GM12878 (cell line): ENCODE measurements at regions not wholly inside any gene's neighbourhood (a gene's known extent, or its start where the extent isn't known, plus 50 kb on each side); places are given as distances from the start of the nearest gene placed in this dataset.

Experiments
- ATAC-seq: fragments of 200-7000 bp; cut with Tn5 transposase; 3 replicates; pipeline ENCODE4 v1.9.1; 2020; ENCODE audit warnings: mild to moderate bottlenecking, moderate library complexity
- BruUV-seq: library from RNA; stranded (reverse); fragments of 400-500 nt; replicated peaks from 2 replicates; lab custom pipeline; 2021; lab: Mats Ljungman, UMichigan
- CTCF ChIA-PET: fragments of 300-600 bp; sonication (Branson Sonifier 250); formaldehyde crosslinking; extraction: SDS; loops from one replicate; lab custom pipeline; 2021; ENCODE audit warnings: inconsistent platforms; lab: Yijun Ruan, JAX
- POLR2A ChIA-PET: fragments of 350-600 bp; formaldehyde crosslinking; extraction: SDS; loops from one replicate; lab custom pipeline; 2021; ENCODE audit warnings: inconsistent platforms; lab: Charles Lee
- RAD21 ChIA-PET: fragments of 300-600 bp; sonication (Branson Sonifier 250); formaldehyde crosslinking; loops from one replicate; lab custom pipeline; 2023; ENCODE audit warnings: antibody characterized with exemption; ENCODE audit not compliant: unreplicated experiment; lab: Charles Lee
- SMC1A ChIA-PET: fragments of 300-600 bp; sonication (Branson Sonifier 250); formaldehyde crosslinking; loops from one replicate; lab custom pipeline; 2023; ENCODE audit not compliant: unreplicated experiment, uncharacterized antibody; lab: Charles Lee
- DNase-seq: peaks from one replicate; pipeline ENCODE4 v3.0.0-alpha.2; 2011; ENCODE audit warnings: low read depth, low spot score
- FAIRE-seq: peaks from 3 replicates; lab custom pipeline; 2011; peaks lifted over from hg19 to GRCh38; lab: Jason Lieb, UNC
- H2AFZ ChIP-seq: 2 replicates; pipeline ENCODE4 v1.6.0; 2011; ENCODE audit warnings: low read depth, low read length, control low read depth; ENCODE audit not compliant: control insufficient read depth
- H3K27ac ChIP-seq: 2 replicates; pipeline ENCODE4 v1.5.1; 2011; ENCODE audit warnings: control low read depth; ENCODE audit not compliant: control insufficient read depth, insufficient read depth
- H3K27me3 ChIP-seq, 2 experiments: replicated peaks in 1 of 2; 2 replicates each; pipeline versions ENCODE4 v1.6.0 to v1.6.1; 2011; ENCODE audit warnings: low read length in 1 of 2; ENCODE audit not compliant: control insufficient read depth in 2 of 2, insufficient read depth in 2 of 2
- H3K36me3 ChIP-seq, 2 experiments: 2 replicates each; pipeline ENCODE4 v1.5.1; 2011; ENCODE audit warnings: low read length in 1 of 2; ENCODE audit not compliant: control insufficient read depth in 2 of 2, insufficient read depth in 2 of 2
- H3K4me1 ChIP-seq: 2 replicates; pipeline ENCODE4 v1.6.1; 2011; ENCODE audit warnings: mild to moderate bottlenecking, low read length, moderate library complexity, mixed read lengths; ENCODE audit not compliant: control insufficient read depth, insufficient read depth
- H3K4me2 ChIP-seq: 2 replicates; pipeline ENCODE4 v1.6.0; 2011; ENCODE audit warnings: control low read depth; ENCODE audit not compliant: control insufficient read depth, insufficient read depth
- H3K4me3 ChIP-seq: fragments of 200-600 bp; sonication (generic); 2 replicates; pipeline ENCODE4 v1.5.1; 2016
- H3K79me2 ChIP-seq: 2 replicates; pipeline ENCODE4 v1.6.0; 2011; ENCODE audit warnings: low read length; ENCODE audit not compliant: control insufficient read depth, insufficient read depth
- H3K9ac ChIP-seq: 2 replicates; pipeline ENCODE4 v1.8.0; 2011; ENCODE audit warnings: low read length, control low read depth, mixed read lengths; ENCODE audit not compliant: control insufficient read depth, insufficient read depth
- H3K9me3 ChIP-seq: replicated peaks from 3 replicates; pipeline ENCODE4 v1.5.1; 2011; ENCODE audit warnings: mild to moderate bottlenecking, low read length; ENCODE audit not compliant: control insufficient read depth, insufficient read depth
- H4K20me1 ChIP-seq: 2 replicates; pipeline ENCODE4 v1.6.0; 2011; ENCODE audit not compliant: control insufficient read depth, insufficient read depth
- CREB1 ChIP-seq: IDR thresholded peaks from 2 replicates; pipeline ENCODE4 v1.6.1; 2012; ENCODE audit warnings: low read depth, mild to moderate bottlenecking, inconsistent platforms
- E2F8 ChIP-seq: fragments of 450-650 bp; IDR thresholded peaks from 2 replicates; pipeline ENCODE4 v1.6.1; 2018; ENCODE audit warnings: mild to moderate bottlenecking, low read depth, moderate library complexity; ENCODE audit not compliant: partially characterized antibody
- NBN ChIP-seq: fragments of 450-650 bp; IDR thresholded peaks from 2 replicates; pipeline ENCODE4 v1.6.1; 2016
- RELA ChIP-seq: fragments of 450-650 bp; IDR thresholded peaks from 2 replicates; pipeline ENCODE4 v1.8.0; 2014; ENCODE audit warnings: borderline replicate concordance; ENCODE audit not compliant: partially characterized antibody
- ZBTB11 ChIP-seq: fragments of 450-650 bp; formaldehyde crosslinking; IDR thresholded peaks from 2 replicates; pipeline ENCODE4 v1.5.0; 2022; ENCODE audit warnings: mild to moderate bottlenecking, missing genetic modification characterization
- WGBS: methylation state at CpG from one replicate; pipeline ENCODE4 v1.1.6; 2016; ENCODE audit warnings: low lambda C conversion rate; ENCODE audit not compliant: insufficient replicate concordance, insufficient coverage; ENCODE audit errors: missing lambda C conversion rate; 5-methylcytosine and 5-hydroxymethylcytosine counted together
- in situ Hi-C: fragments of 300-500 bp; cut with MboI; formaldehyde crosslinking; loops from 9 replicates; pipeline ENCODE4 v1.14.3; 2018; ENCODE audit warnings: mixed read lengths
- intact Hi-C: fragments of 100-400 bp; cut with micrococcal nuclease; formaldehyde crosslinking; loops from one replicate; pipeline ENCODE4 v1.14.2; 2022; ENCODE audit not compliant: unreplicated experiment
- TF ChIP-seq, protein P1 (sequence below): IDR thresholded peaks from 2 replicates; pipeline ENCODE4 v1.6.1; 2012; ENCODE audit warnings: mild to moderate bottlenecking, low read depth, low read length
- TF ChIP-seq, protein P2 (sequence below), 3 experiments: IDR thresholded peaks in 2 of 3; conservative IDR thresholded peaks in 1 of 3; 2 replicates each; pipeline ENCODE4 v1.5.1; 2011; ENCODE audit warnings: low read depth in 3 of 3, low read length in 3 of 3, mild to moderate bottlenecking in 3 of 3, control low read depth in 2 of 3, moderate library complexity in 2 of 3, inconsistent platforms in 1 of 3, mixed read lengths in 1 of 3; ENCODE audit not compliant: control insufficient read depth in 2 of 3, insufficient read depth in 1 of 3; ENCODE audit errors: extremely low read depth in 1 of 3
- TF ChIP-seq, protein P3 (sequence below): IDR thresholded peaks from 2 replicates; pipeline ENCODE4 v1.6.1; 2011; ENCODE audit warnings: borderline replicate concordance, low read depth, mild to moderate bottlenecking, moderate library complexity, mixed read lengths, low read length; ENCODE audit not compliant: insufficient read depth; ENCODE audit errors: extremely low read length

DNA sequence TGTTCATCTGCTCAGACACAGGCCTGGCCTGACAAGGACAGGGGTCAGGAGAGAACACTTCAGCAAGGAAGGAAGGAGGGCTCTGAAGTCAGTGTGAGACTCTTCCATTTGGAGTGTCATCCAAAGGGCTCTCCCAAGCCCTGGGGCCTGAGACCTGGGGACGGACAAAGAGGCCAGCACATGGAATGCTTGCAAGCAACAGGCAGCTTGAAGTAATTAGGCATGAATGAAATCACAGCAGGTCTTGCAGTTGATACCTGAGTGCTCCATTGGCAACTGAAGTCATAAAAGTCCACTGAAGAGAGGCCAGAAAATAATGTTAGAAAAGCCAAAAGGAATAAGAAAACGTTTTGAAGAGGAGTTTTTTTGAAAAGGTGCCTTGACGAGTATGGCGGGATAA lies 231.7 kb downstream of the VAPA start (continued):
- no peak for TF ChIP-seq E2F8
- TF ChIP-seq, all 136 proteins: peak for 0

GRCh38 chr18:10147226-10147625 lies 233.4 kb downstream of the VAPA start:
- H3K27ac ChIP-seq, result no peak overlapping the region
- H3K79me2 ChIP-seq, result no peaks in the 10 kb centered on the region
- no peak for DNase-seq
- no peaks in the 10 kb centered on the region for H4K20me1 ChIP-seq
- ChIA-PET SMC1A (no interaction called here), CTCF (no interaction called here), RAD21 (no interaction called here), POLR2A (no interaction called here)
- no TSS peak for BruUV-seq
- H3K9me3 ChIP-seq, result no peaks in the 10 kb centered on the region
- peaks cover 0 to 3% of the 10 kb centered on the region in 2 experiments; a peak in 1 of 4 replicates for H3K27me3 ChIP-seq
- no peak for ATAC-seq
- H3K4me1 ChIP-seq, result no peaks in the 10 kb centered on the region
- H3K36me3 ChIP-seq, result no peaks in the 10 kb centered on the region
- WGBS, result 12% methylated on average over 6 of the region's 6 CpGs
- no peak for FAIRE-seq
- intact Hi-C loops, result no loop called here
- H3K9ac ChIP-seq, result no peak overlapping the region
- in situ Hi-C loops, result no loop called here
- H2AFZ ChIP-seq, result no peak overlapping the region
- no peak overlapping the region for H3K4me2 ChIP-seq
- H3K4me3 ChIP-seq, result no peak overlapping the region
- TF ChIP-seq CREB1, result no peak
- no peak for TF ChIP-seq ZBTB11
- TF ChIP-seq, protein P1, sequence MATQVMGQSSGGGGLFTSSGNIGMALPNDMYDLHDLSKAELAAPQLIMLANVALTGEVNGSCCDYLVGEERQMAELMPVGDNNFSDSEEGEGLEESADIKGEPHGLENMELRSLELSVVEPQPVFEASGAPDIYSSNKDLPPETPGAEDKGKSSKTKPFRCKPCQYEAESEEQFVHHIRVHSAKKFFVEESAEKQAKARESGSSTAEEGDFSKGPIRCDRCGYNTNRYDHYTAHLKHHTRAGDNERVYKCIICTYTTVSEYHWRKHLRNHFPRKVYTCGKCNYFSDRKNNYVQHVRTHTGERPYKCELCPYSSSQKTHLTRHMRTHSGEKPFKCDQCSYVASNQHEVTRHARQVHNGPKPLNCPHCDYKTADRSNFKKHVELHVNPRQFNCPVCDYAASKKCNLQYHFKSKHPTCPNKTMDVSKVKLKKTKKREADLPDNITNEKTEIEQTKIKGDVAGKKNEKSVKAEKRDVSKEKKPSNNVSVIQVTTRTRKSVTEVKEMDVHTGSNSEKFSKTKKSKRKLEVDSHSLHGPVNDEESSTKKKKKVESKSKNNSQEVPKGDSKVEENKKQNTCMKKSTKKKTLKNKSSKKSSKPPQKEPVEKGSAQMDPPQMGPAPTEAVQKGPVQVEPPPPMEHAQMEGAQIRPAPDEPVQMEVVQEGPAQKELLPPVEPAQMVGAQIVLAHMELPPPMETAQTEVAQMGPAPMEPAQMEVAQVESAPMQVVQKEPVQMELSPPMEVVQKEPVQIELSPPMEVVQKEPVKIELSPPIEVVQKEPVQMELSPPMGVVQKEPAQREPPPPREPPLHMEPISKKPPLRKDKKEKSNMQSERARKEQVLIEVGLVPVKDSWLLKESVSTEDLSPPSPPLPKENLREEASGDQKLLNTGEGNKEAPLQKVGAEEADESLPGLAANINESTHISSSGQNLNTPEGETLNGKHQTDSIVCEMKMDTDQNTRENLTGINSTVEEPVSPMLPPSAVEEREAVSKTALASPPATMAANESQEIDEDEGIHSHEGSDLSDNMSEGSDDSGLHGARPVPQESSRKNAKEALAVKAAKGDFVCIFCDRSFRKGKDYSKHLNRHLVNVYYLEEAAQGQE, result no peak
- TF ChIP-seq, protein P2, sequence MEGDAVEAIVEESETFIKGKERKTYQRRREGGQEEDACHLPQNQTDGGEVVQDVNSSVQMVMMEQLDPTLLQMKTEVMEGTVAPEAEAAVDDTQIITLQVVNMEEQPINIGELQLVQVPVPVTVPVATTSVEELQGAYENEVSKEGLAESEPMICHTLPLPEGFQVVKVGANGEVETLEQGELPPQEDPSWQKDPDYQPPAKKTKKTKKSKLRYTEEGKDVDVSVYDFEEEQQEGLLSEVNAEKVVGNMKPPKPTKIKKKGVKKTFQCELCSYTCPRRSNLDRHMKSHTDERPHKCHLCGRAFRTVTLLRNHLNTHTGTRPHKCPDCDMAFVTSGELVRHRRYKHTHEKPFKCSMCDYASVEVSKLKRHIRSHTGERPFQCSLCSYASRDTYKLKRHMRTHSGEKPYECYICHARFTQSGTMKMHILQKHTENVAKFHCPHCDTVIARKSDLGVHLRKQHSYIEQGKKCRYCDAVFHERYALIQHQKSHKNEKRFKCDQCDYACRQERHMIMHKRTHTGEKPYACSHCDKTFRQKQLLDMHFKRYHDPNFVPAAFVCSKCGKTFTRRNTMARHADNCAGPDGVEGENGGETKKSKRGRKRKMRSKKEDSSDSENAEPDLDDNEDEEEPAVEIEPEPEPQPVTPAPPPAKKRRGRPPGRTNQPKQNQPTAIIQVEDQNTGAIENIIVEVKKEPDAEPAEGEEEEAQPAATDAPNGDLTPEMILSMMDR (IDR thresholded peaks at IDR 0.05 in 2 of 3, conservative IDR thresholded peaks at IDR 0.05 in 1 of 3; ENCODE audit: control insufficient read depth in 2 of 3, extremely low read depth in 1 of 3, insufficient read depth in 1 of 3, low read depth in 3 of 3, low read length in 3 of 3), result no peak
- no peak for TF ChIP-seq RELA
- TF ChIP-seq NBN, result no peak
- TF ChIP-seq, protein P3, sequence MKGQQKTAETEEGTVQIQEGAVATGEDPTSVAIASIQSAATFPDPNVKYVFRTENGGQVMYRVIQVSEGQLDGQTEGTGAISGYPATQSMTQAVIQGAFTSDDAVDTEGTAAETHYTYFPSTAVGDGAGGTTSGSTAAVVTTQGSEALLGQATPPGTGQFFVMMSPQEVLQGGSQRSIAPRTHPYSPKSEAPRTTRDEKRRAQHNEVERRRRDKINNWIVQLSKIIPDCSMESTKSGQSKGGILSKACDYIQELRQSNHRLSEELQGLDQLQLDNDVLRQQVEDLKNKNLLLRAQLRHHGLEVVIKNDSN, result no peak
